ENCODE measurements at regions not wholly inside any gene's neighbourhood (a gene's known extent, or its start where the extent isn't known, plus 50 kb on each side); places are given as distances from the start of the nearest gene placed in this dataset.

GRCh38 chr5:104139840-104140239 is 577.3 kb upstream of the NUDT12 start:
- Histone ChIP-seq H3K4me1 (ENCODE audit: low read length) (no peaks in the 10 kb centered on the region), H3K4me2 (ENCODE audit: low read length) (no peak overlapping the region), H3K9ac (ENCODE audit: low read length) (no peak overlapping the region), H2AFZ (ENCODE audit: low read depth, low read length) (no peak overlapping the region), H3K9me3 (ENCODE audit: insufficient read depth, low read length) (no peaks in the 10 kb centered on the region), H4K20me1 (ENCODE audit: insufficient read depth, low read length) (no peaks in the 10 kb centered on the region), H3K4me3 (ENCODE audit: low read length) (no peak overlapping the region), H3K36me3 (replicated peaks; ENCODE audit: low read depth, low read length) (no peaks in the 10 kb centered on the region), H3K79me2 (ENCODE audit: low read length) (no peaks in the 10 kb centered on the region), H3K27ac (ENCODE audit: low read length) (no peak overlapping the region), H3K27me3 (ENCODE audit: low read depth, low read length) (no peaks in the 10 kb centered on the region)
- TF ChIP-seq EZH2phosphoT487 (IDR thresholded peaks at IDR 0.05; ENCODE audit: low read depth) (no peak), CTCF (IDR thresholded peaks at IDR 0.05; ENCODE audit: low read depth, low read length) (no peak)

- Histone ChIP-seq H3K27ac (ENCODE audit: low read length) (no peak overlapping the region), H3K27me3 (ENCODE audit: low read depth, low read length) (no peaks in the 10 kb centered on the region), H3K9ac (ENCODE audit: low read length) (no peak overlapping the region), H3K36me3 (replicated peaks; ENCODE audit: low read depth, low read length) (no peaks in the 10 kb centered on the region), H3K79me2 (ENCODE audit: low read length) (no peaks in the 10 kb centered on the region), H2AFZ (ENCODE audit: low read depth, low read length) (no peak overlapping the region), H3K4me3 (ENCODE audit: low read length) (no peak overlapping the region), H3K4me1 (ENCODE audit: low read length) (no peaks in the 10 kb centered on the region), H3K9me3 (ENCODE audit: insufficient read depth, low read length) (no peaks in the 10 kb centered on the region), H4K20me1 (ENCODE audit: insufficient read depth, low read length) (no peaks in the 10 kb centered on the region), H3K4me2 (ENCODE audit: low read length) (no peak overlapping the region)
- no peak for TF ChIP-seq CTCF (IDR thresholded peaks at IDR 0.05; ENCODE audit: low read depth, low read length)
- TF ChIP-seq EZH2phosphoT487 (IDR thresholded peaks at IDR 0.05; ENCODE audit: low read depth) = no peak
Observed at GRCh38 chr5:104130320-104130719, 567.7 kb upstream of the NUDT12 start.

DNA sequence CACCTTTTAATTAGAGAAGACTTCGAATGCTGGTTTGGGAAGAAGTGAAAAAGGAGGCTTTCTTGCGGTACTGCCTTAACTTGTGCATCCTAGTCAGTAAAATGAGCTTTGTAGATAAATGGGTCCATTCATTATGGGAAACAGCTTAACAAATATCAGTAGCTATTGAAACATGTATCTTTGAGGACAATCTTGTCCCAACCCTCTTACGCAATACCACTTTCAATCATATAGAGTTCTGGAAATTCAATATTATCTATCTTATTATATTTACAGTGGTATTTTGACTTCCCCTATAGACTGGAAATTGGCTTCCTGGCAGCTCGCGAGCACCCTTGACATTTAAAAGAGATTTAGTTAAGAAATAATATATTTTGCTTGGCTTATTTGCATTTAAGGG is 565.8 kb upstream of the NUDT12 start:
- no peak overlapping the region for H3K4me2 ChIP-seq (ENCODE audit: low read length)
- H3K4me1 ChIP-seq (ENCODE audit: low read length) = no peaks in the 10 kb centered on the region
- no peaks in the 10 kb centered on the region for H3K36me3 ChIP-seq (replicated peaks; ENCODE audit: low read depth, low read length)
- H3K9me3 ChIP-seq (ENCODE audit: insufficient read depth, low read length) = no peaks in the 10 kb centered on the region
- no peak overlapping the region for H2AFZ ChIP-seq (ENCODE audit: low read depth, low read length)
- H3K27ac ChIP-seq (ENCODE audit: low read length) = no peak overlapping the region
- no peak for TF ChIP-seq EZH2phosphoT487 (IDR thresholded peaks at IDR 0.05; ENCODE audit: low read depth)
- no peak for TF ChIP-seq CTCF (IDR thresholded peaks at IDR 0.05; ENCODE audit: low read depth, low read length)
- H3K4me3 ChIP-seq (ENCODE audit: low read length) = no peak overlapping the region
- no peaks in the 10 kb centered on the region for H3K79me2 ChIP-seq (ENCODE audit: low read length)
- H4K20me1 ChIP-seq (ENCODE audit: insufficient read depth, low read length) = no peaks in the 10 kb centered on the region
- no peak overlapping the region for H3K9ac ChIP-seq (ENCODE audit: low read length)
- no peaks in the 10 kb centered on the region for H3K27me3 ChIP-seq (ENCODE audit: low read depth, low read length)

DNA sequence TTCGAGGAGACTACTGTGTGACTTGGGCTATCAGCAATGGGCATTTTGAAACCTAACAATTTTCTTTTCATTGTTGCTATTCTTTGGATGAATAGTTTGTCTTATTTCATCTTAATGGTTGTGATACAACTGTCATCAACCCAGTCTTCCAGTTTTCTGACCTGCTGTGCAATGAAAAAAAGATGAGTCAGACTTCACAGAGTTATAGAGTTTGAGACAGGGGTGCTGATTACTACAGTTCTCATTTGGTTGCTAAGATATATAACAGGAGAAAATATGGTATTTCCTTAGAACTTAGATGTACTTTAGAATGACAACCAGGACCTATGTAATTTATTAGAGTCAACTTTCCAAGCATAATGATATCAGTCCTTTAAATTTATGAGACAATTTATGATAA is 564.4 kb upstream of the NUDT12 start:
- Histone ChIP-seq H3K27me3 (ENCODE audit: low read depth, low read length) (no peaks in the 10 kb centered on the region), H3K9ac (ENCODE audit: low read length) (no peak overlapping the region), H3K4me3 (ENCODE audit: low read length) (no peak overlapping the region), H3K4me1 (ENCODE audit: low read length) (no peaks in the 10 kb centered on the region), H3K9me3 (ENCODE audit: insufficient read depth, low read length) (no peaks in the 10 kb centered on the region), H2AFZ (ENCODE audit: low read depth, low read length) (no peak overlapping the region), H3K36me3 (replicated peaks; ENCODE audit: low read depth, low read length) (no peaks in the 10 kb centered on the region), H3K27ac (ENCODE audit: low read length) (no peak overlapping the region), H3K4me2 (ENCODE audit: low read length) (no peak overlapping the region), H3K79me2 (ENCODE audit: low read length) (no peaks in the 10 kb centered on the region), H4K20me1 (ENCODE audit: insufficient read depth, low read length) (no peaks in the 10 kb centered on the region)
- TF ChIP-seq EZH2phosphoT487 (IDR thresholded peaks at IDR 0.05; ENCODE audit: low read depth) (no peak), CTCF (IDR thresholded peaks at IDR 0.05; ENCODE audit: low read depth, low read length) (no peak)
